ENCODE measurements at regions not wholly inside any gene's neighbourhood (a gene's known extent, or its start where the extent isn't known, plus 50 kb on each side); places are given as distances from the start of the nearest gene placed in this dataset.
A peak's percentile ranks its signal among the peaks of the same experiment; 100 is the strongest.

DNA sequence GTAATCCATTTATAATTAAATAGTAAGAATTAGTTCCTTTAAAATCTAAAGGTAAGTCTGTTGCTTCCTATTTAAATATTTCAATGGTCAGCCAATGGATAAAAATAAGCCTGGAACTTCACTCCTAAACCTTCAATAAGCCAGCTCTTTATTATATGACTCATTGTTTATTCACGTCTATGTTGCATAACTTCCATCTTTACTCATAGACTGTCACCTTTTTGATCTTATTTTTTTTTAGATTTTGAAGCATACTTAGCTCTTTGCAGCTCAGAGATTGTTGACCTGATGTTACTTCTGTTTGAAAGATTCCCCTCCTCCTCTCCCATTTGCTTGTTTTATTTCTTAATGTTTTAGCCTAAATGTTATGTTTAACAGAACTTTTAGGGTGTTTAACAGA, 1571.2 kb upstream of the RAG2 start:
- intact Hi-C loops (cut with micrococcal nuclease): no loop called here
- no TSS peak for BruUV-seq (replicated peaks)
- POLR2A ChIA-PET: no interaction called here

DNA sequence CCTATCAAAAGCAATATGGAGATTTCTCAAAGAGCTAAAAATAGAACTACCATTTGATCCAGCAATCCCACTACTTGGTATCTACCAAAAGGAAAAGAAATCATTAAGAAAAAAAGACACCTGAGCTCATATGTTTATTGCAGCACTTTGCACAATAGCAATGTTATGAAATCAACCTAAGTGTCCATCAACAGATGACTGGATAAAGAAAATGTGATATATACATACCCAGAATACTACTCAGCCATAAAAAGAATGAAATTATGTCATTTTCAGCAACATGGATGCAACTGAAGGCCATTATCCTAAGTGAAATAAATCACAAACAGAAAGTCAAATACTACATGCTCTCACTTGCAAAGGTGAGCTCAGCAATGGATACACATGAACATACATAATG, 1565.5 kb upstream of the RAG2 start:
- ChIA-PET CTCF (no interaction called here), RAD21 (ENCODE audit: low non-redundant PET in 1 of 2, low total read pairs in 2 of 2, uncharacterized antibody in 2 of 2, unreplicated experiment in 2 of 2) (no interaction called here), POLR2A (no interaction called here)
- Histone ChIP-seq H3K27me3 (ENCODE audit: insufficient read depth, low read length) (no peaks in the 10 kb centered on the region), H3K9me3 (ENCODE audit: control insufficient read depth in 1 of 2, insufficient read depth in 1 of 2, low read depth in 1 of 2, low read length in 2 of 2) (peaks cover 4 to 5% of the 10 kb centered on the region in 2 experiments; a peak in 2 of 4 replicates), H3K4me3 (replicated peaks in 1 of 2; ENCODE audit: low read depth in 1 of 2, low read length in 2 of 2) (no peak overlapping the region), H3K9me2 (ENCODE audit: insufficient read depth) (no peaks in the 10 kb centered on the region), H3K4me2 (ENCODE audit: low read length) (no peak overlapping the region), H2AFZ (ENCODE audit: low read depth, low read length, poor library complexity, severe bottlenecking) (no peak overlapping the region), H3K9ac (ENCODE audit: low read length) (no peak overlapping the region), H3K36me3 (ENCODE audit: control insufficient read depth in 1 of 2, insufficient read depth in 2 of 2, low read length in 2 of 2) (no peaks in the 10 kb centered on the region), H4K20me1 (ENCODE audit: insufficient read depth) (no peaks in the 10 kb centered on the region), H3K79me2 (ENCODE audit: insufficient read depth, low read length) (no peaks in the 10 kb centered on the region), H3K4me1 (ENCODE audit: control insufficient read depth in 1 of 2, insufficient read depth in 2 of 2, low read length in 2 of 2) (no peaks in the 10 kb centered on the region), H3K27ac (ENCODE audit: low read depth, low read length) (no peak overlapping the region)
- DNase-seq (ENCODE audit: low read depth, low spot score) (no peak), ATAC-seq (no peak)
- intact Hi-C loops (cut with micrococcal nuclease): no loop called here
- TF ChIP-seq, protein P1, sequence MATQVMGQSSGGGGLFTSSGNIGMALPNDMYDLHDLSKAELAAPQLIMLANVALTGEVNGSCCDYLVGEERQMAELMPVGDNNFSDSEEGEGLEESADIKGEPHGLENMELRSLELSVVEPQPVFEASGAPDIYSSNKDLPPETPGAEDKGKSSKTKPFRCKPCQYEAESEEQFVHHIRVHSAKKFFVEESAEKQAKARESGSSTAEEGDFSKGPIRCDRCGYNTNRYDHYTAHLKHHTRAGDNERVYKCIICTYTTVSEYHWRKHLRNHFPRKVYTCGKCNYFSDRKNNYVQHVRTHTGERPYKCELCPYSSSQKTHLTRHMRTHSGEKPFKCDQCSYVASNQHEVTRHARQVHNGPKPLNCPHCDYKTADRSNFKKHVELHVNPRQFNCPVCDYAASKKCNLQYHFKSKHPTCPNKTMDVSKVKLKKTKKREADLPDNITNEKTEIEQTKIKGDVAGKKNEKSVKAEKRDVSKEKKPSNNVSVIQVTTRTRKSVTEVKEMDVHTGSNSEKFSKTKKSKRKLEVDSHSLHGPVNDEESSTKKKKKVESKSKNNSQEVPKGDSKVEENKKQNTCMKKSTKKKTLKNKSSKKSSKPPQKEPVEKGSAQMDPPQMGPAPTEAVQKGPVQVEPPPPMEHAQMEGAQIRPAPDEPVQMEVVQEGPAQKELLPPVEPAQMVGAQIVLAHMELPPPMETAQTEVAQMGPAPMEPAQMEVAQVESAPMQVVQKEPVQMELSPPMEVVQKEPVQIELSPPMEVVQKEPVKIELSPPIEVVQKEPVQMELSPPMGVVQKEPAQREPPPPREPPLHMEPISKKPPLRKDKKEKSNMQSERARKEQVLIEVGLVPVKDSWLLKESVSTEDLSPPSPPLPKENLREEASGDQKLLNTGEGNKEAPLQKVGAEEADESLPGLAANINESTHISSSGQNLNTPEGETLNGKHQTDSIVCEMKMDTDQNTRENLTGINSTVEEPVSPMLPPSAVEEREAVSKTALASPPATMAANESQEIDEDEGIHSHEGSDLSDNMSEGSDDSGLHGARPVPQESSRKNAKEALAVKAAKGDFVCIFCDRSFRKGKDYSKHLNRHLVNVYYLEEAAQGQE (IDR thresholded peaks at IDR 0.05; ENCODE audit: low read depth): no peak
- TF ChIP-seq EZH2 (IDR thresholded peaks at IDR 0.05): no peak
- BruUV-seq (replicated peaks): no TSS peak

More for the DNA sequence above, 1571.2 kb upstream of the RAG2 start:
- no peaks in the 10 kb centered on the region for H3K79me2 ChIP-seq (ENCODE audit: insufficient read depth, low read length)
- H3K9me3 ChIP-seq (ENCODE audit: control insufficient read depth in 1 of 2, insufficient read depth in 1 of 2, low read depth in 1 of 2, low read length in 2 of 2): peaks cover 0 to 4% of the 10 kb centered on the region in 2 experiments; a peak in 2 of 4 replicates
- H3K9me2 ChIP-seq (ENCODE audit: insufficient read depth): no peaks in the 10 kb centered on the region
- CTCF ChIA-PET: no interaction called here
- H2AFZ ChIP-seq (ENCODE audit: low read depth, low read length, poor library complexity, severe bottlenecking): no peak overlapping the region
- no peak overlapping the region for H3K9ac ChIP-seq (ENCODE audit: low read length)
- no peak overlapping the region for H3K4me3 ChIP-seq (replicated peaks in 1 of 2; ENCODE audit: low read depth in 1 of 2, low read length in 2 of 2)
- TF ChIP-seq POLR2AphosphoS5 (IDR thresholded peaks at IDR 0.05; ENCODE audit: low read depth, low read length) (no peak), TCF7L2 (IDR thresholded peaks at IDR 0.05; ENCODE audit: borderline replicate concordance, extremely low read depth, insufficient read depth, insufficient read length) (peak; percentile 80)
- no peaks in the 10 kb centered on the region for H4K20me1 ChIP-seq (ENCODE audit: insufficient read depth)
- H3K4me1 ChIP-seq (ENCODE audit: control insufficient read depth in 1 of 2, insufficient read depth in 2 of 2, low read length in 2 of 2): no peaks in the 10 kb centered on the region
- RAD21 ChIA-PET (ENCODE audit: low non-redundant PET in 1 of 2, low total read pairs in 2 of 2, uncharacterized antibody in 2 of 2, unreplicated experiment in 2 of 2): no interaction called here
- no peak for DNase-seq (ENCODE audit: low read depth, low spot score)
- no peaks in the 10 kb centered on the region for H3K36me3 ChIP-seq (ENCODE audit: control insufficient read depth in 1 of 2, insufficient read depth in 2 of 2, low read length in 2 of 2)
- no peak overlapping the region for H3K27ac ChIP-seq (ENCODE audit: low read depth, low read length)
- no peak overlapping the region for H3K4me2 ChIP-seq (ENCODE audit: low read length)
- no peak for ATAC-seq
- H3K27me3 ChIP-seq (ENCODE audit: insufficient read depth, low read length): no peaks in the 10 kb centered on the region
